A673 (cell line): ENCODE measurements at regions not wholly inside any gene's neighbourhood (a gene's known extent, or its start where the extent isn't known, plus 50 kb on each side); places are given as distances from the start of the nearest gene placed in this dataset.

Source experiments
- CTCF ChIP-seq: fragments of 300-800, 200-600 bp; sonication (generic); conservative IDR thresholded peaks from 2 replicates; pipeline ENCODE4 v1.5.1; 2017; ENCODE audit warnings: low read depth, mild to moderate bottlenecking, antibody characterized with exemption, low read length, moderate library complexity, mixed read lengths
- EZH2 ChIP-seq: fragments of 200-600 bp; sonication (generic); IDR thresholded peaks from 2 replicates; pipeline ENCODE4 v1.6.1; 2017; ENCODE audit warnings: borderline replicate concordance, low read depth, mild to moderate bottlenecking, mixed read lengths, antibody characterized with exemption, low read length; ENCODE audit not compliant: poor library complexity, severe bottlenecking

DNA sequence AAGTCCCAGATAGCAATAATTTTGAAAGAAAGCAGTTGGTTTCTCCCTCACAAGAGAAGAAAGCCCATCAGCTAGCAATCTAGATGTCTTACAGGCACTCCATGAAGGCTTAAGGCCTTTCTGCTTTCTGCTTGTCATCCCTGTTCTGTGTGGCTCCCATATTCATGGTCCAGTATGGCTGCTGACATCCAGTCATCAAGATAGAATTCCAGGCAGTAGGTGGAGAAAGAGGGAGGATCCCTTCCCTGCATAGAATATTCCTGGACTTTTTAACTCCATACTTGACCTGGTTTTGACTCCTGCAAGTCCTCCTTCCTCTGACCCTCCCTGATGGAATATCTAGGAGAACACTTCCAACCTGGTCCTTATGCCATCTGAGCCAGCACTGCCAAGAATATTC, 389.9 kb upstream of the AKR1E2 start:
- TF ChIP-seq CTCF (no peak), EZH2 (no peak)
